ENCODE measurements at regions not wholly inside any gene's neighbourhood (a gene's known extent, or its start where the extent isn't known, plus 50 kb on each side); places are given as distances from the start of the nearest gene placed in this dataset.

DNA sequence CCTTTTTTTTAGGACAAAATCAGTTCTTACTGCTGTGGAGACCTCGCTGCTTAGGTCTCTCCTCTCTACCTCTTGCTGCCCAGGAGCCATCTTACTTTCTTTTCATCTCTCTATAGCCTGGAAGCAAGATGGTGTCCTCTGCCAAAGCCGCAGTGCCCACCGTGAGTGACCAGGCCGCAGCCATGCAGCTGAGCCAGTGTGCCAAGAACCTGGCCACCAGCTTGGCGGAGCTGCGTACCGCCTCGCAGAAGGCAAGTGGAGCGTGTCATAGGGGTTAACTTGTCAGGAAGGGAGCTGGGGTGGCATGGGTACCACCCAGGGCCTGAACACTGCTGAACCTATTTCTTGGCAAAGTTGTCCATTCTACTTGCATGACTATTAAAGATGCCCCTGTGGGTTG is 320.3 kb upstream of the TPM1 start:
- Mint-ChIP-seq H3K36me3 (ENCODE audit: insufficient read depth, unreplicated experiment) (no peaks in the 10 kb centered on the region), H3K4me3 (ENCODE audit: low read depth, unreplicated experiment) (no peak overlapping the region), H3K4me1 (ENCODE audit: low read depth, unreplicated experiment) (no peaks in the 10 kb centered on the region), H3K27ac (ENCODE audit: unreplicated experiment) (no peak overlapping the region), H3K9me3 (ENCODE audit: low read depth, unreplicated experiment) (no peaks in the 10 kb centered on the region), H3K27me3 (ENCODE audit: unreplicated experiment) (no peaks in the 10 kb centered on the region)
- intact Hi-C loops (cut with micrococcal nuclease; ENCODE audit: unreplicated experiment) = no loop called here
- BruUV-seq (replicated peaks) = no TSS peak
- no peak for DNase-seq
- CTCF ChIA-PET = interaction anchor here (0.6 to 1.3 kb wide), 3 partner anchors 20 to 359 kb away, joined by 3 to 8 read pairs (median 6); no protein-coding TSS in a partner anchor
- TF ChIP-seq, protein P1, sequence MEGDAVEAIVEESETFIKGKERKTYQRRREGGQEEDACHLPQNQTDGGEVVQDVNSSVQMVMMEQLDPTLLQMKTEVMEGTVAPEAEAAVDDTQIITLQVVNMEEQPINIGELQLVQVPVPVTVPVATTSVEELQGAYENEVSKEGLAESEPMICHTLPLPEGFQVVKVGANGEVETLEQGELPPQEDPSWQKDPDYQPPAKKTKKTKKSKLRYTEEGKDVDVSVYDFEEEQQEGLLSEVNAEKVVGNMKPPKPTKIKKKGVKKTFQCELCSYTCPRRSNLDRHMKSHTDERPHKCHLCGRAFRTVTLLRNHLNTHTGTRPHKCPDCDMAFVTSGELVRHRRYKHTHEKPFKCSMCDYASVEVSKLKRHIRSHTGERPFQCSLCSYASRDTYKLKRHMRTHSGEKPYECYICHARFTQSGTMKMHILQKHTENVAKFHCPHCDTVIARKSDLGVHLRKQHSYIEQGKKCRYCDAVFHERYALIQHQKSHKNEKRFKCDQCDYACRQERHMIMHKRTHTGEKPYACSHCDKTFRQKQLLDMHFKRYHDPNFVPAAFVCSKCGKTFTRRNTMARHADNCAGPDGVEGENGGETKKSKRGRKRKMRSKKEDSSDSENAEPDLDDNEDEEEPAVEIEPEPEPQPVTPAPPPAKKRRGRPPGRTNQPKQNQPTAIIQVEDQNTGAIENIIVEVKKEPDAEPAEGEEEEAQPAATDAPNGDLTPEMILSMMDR (IDR thresholded peaks at IDR 0.05; ENCODE audit: unreplicated experiment) = no peak

DNA sequence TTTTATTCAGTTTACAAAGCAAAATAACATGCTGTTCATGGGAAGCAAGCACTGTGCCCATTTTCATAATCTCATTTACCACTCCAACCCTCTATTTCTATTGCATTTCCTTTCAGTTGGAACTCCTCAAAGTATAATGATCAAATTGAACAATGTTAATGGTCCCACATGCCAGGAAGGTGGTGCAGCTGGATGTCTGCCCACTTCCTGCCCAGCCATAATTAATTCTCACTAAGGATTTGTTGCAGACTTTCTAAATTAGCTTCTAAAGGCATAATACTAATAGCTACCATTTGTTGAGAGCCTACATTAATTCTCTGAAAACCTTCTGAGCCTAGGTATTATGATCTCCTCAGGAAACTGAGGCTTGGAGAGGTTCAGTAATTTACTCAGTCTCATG is 316.1 kb upstream of the TPM1 start:
- Mint-ChIP-seq H3K4me1 (ENCODE audit: low read depth, unreplicated experiment) (no peaks in the 10 kb centered on the region), H3K27me3 (ENCODE audit: unreplicated experiment) (no peaks in the 10 kb centered on the region), H3K9me3 (ENCODE audit: low read depth, unreplicated experiment) (no peaks in the 10 kb centered on the region), H3K27ac (ENCODE audit: unreplicated experiment) (no peak overlapping the region), H3K4me3 (ENCODE audit: low read depth, unreplicated experiment) (no peak overlapping the region), H3K36me3 (ENCODE audit: insufficient read depth, unreplicated experiment) (no peaks in the 10 kb centered on the region)
- DNase-seq = no peak
- CTCF ChIA-PET = interaction anchor here (0.6 kb wide), 1 partner anchor 388 kb away, joined by 4 read pairs; no protein-coding TSS in a partner anchor
- intact Hi-C loops (cut with micrococcal nuclease; ENCODE audit: unreplicated experiment) = no loop called here
- TF ChIP-seq, protein P1 (IDR thresholded peaks at IDR 0.05; ENCODE audit: unreplicated experiment) = no peak
- BruUV-seq (replicated peaks) = no TSS peak

DNA sequence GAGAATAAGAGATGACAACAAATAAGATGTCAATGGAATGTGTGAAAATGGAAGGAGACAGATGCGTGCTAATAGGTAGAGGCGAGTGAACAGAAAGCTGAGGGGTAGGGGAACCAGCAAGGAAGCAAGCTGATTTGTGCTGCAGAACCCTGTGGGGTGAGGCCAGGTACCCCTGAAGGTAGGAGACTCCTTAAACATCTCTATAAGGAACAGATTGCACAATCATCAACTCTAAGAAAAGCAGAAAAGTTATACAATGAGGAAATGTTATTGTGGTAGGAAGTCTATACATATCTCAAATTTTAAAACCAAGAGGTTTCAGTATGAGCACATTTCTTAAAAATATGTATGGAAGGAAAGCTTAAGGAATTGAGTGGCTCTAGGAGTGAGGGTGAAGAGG is 315.0 kb upstream of the TPM1 start:
- DNase-seq = no peak
- no peaks in the 10 kb centered on the region for H3K27me3 Mint-ChIP-seq (ENCODE audit: unreplicated experiment)
- no peaks in the 10 kb centered on the region for H3K9me3 Mint-ChIP-seq (ENCODE audit: low read depth, unreplicated experiment)
- no peaks in the 10 kb centered on the region for H3K36me3 Mint-ChIP-seq (ENCODE audit: insufficient read depth, unreplicated experiment)
- no peaks in the 10 kb centered on the region for H3K4me1 Mint-ChIP-seq (ENCODE audit: low read depth, unreplicated experiment)
- CTCF ChIA-PET = interaction anchor here (1.5 kb wide), 1 partner anchor 15 kb away, joined by 3 read pairs; no protein-coding TSS in a partner anchor
- no peak overlapping the region for H3K27ac Mint-ChIP-seq (ENCODE audit: unreplicated experiment)
- intact Hi-C loops (cut with micrococcal nuclease; ENCODE audit: unreplicated experiment) = no loop called here
- BruUV-seq (replicated peaks) = no TSS peak
- no peak overlapping the region for H3K4me3 Mint-ChIP-seq (ENCODE audit: low read depth, unreplicated experiment)
- TF ChIP-seq, protein P1 (IDR thresholded peaks at IDR 0.05; ENCODE audit: unreplicated experiment) = no peak

DNA sequence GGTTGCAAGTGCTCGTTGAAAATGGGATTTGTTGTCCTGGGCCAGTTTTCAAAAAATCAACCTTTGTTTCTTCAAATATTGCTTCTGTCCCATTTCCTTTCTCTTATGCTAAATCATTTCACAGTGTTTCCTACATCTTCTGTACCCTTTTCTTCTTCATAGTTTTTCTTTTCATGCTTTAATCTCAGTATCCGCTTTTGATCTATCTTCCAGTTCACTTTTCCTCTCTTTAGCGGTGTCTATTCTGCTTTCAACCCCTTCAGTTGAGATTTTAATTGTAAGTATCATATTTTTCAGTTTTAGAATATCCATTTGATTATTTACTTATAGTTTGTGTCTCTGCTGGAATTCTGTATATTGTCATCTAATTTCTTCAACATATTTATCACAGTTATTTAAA is 311.7 kb upstream of the TPM1 start:
- Mint-ChIP-seq H3K36me3 (ENCODE audit: insufficient read depth, unreplicated experiment) (no peaks in the 10 kb centered on the region), H3K4me3 (ENCODE audit: low read depth, unreplicated experiment) (no peak overlapping the region), H3K27ac (ENCODE audit: unreplicated experiment) (no peak overlapping the region), H3K27me3 (ENCODE audit: unreplicated experiment) (no peaks in the 10 kb centered on the region), H3K4me1 (ENCODE audit: low read depth, unreplicated experiment) (no peaks in the 10 kb centered on the region), H3K9me3 (ENCODE audit: low read depth, unreplicated experiment) (no peaks in the 10 kb centered on the region)
- BruUV-seq (replicated peaks) = no TSS peak
- intact Hi-C loops (cut with micrococcal nuclease; ENCODE audit: unreplicated experiment) = no loop called here
- no peak for DNase-seq
- CTCF ChIA-PET = interaction anchor here (0.9 kb wide), 1 partner anchor 12 kb away, joined by 3 read pairs; no protein-coding TSS in a partner anchor
- TF ChIP-seq, protein P1 (IDR thresholded peaks at IDR 0.05; ENCODE audit: unreplicated experiment) = no peak

All from Calu3 (cell line).